ENCODE measurements at regions not wholly inside any gene's neighbourhood (a gene's known extent, or its start where the extent isn't known, plus 50 kb on each side); places are given as distances from the start of the nearest gene placed in this dataset.

GRCh38 chr6:120395330-120395729, 939.0 kb downstream of the TBC1D32 start:
- TF ChIP-seq CTCF (IDR thresholded peaks at IDR 0.05), result no peak
- ATAC-seq (no peak), DNase-seq (no peak)
- intact Hi-C loops (cut with DNase I), result no loop called here
- Histone ChIP-seq H3K36me3 (no peaks in the 10 kb centered on the region), H3K4me3 (no peak overlapping the region), H3K27ac (no peak overlapping the region), H3K4me1 (no peaks in the 10 kb centered on the region), H3K27me3 (ENCODE audit: low read depth) (no peaks in the 10 kb centered on the region), H3K9me3 (no peaks in the 10 kb centered on the region)

GRCh38 chr6:120392941-120393340, 941.3 kb downstream of the TBC1D32 start:
- no peaks in the 10 kb centered on the region for H3K9me3 ChIP-seq
- intact Hi-C loops (cut with DNase I), result no loop called here
- no peaks in the 10 kb centered on the region for H3K27me3 ChIP-seq (ENCODE audit: low read depth)
- H3K4me1 ChIP-seq, result no peaks in the 10 kb centered on the region
- H3K27ac ChIP-seq, result no peak overlapping the region
- H3K4me3 ChIP-seq, result no peak overlapping the region
- TF ChIP-seq CTCF (IDR thresholded peaks at IDR 0.05), result no peak
- no peak for ATAC-seq
- no peak for DNase-seq
- no peaks in the 10 kb centered on the region for H3K36me3 ChIP-seq

- Histone ChIP-seq H3K36me3 (no peaks in the 10 kb centered on the region), H3K27me3 (ENCODE audit: low read depth) (no peaks in the 10 kb centered on the region), H3K4me3 (no peak overlapping the region), H3K9me3 (no peaks in the 10 kb centered on the region), H3K4me1 (no peaks in the 10 kb centered on the region), H3K27ac (no peak overlapping the region)
- intact Hi-C loops (cut with DNase I), result no loop called here
- DNase-seq (no peak), ATAC-seq (no peak)
- TF ChIP-seq CTCF (IDR thresholded peaks at IDR 0.05), result no peak
Measured at GRCh38 chr6:120384671-120385070, 949.6 kb downstream of the TBC1D32 start.

- H3K4me1 ChIP-seq, result no peaks in the 10 kb centered on the region
- no peak for DNase-seq
- intact Hi-C loops (cut with DNase I), result no loop called here
- no peaks in the 10 kb centered on the region for H3K36me3 ChIP-seq
- TF ChIP-seq CTCF (IDR thresholded peaks at IDR 0.05), result no peak
- no peaks in the 10 kb centered on the region for H3K9me3 ChIP-seq
- no peaks in the 10 kb centered on the region for H3K27me3 ChIP-seq (ENCODE audit: low read depth)
- H3K4me3 ChIP-seq, result no peak overlapping the region
- no peak for ATAC-seq
- no peak overlapping the region for H3K27ac ChIP-seq
Measured at GRCh38 chr6:120383681-120384080, 950.6 kb downstream of the TBC1D32 start.

GRCh38 chr6:120378582-120379220, 955.6 kb downstream of the TBC1D32 start:
- DNase-seq (no peak), ATAC-seq (no peak)
- Histone ChIP-seq H3K27ac (no peak overlapping the region), H3K4me1 (no peaks in the 10 kb centered on the region), H3K36me3 (no peaks in the 10 kb centered on the region), H3K27me3 (ENCODE audit: low read depth) (no peaks in the 10 kb centered on the region), H3K4me3 (no peak overlapping the region), H3K9me3 (no peaks in the 10 kb centered on the region)
- intact Hi-C loops (cut with DNase I), result no loop called here
- TF ChIP-seq CTCF (IDR thresholded peaks at IDR 0.05), result peak; percentile 24

All from lower lobe of right lung (tissue), 2 donors.